K562 (cell line): ENCODE measurements at regions not wholly inside any gene's neighbourhood (a gene's known extent, or its start where the extent isn't known, plus 50 kb on each side); places are given as distances from the start of the nearest gene placed in this dataset.
"Not testable (repeated sequence)": the region's sequence is repeated elsewhere in the genome, so short reads cannot be mapped to it uniquely, and the experiment has no call there.

ENCODE experiments used
- CBFA2T2 ChIP-seq: fragments of 450-650 bp; conservative IDR thresholded peaks from 2 replicates; pipeline ENCODE4 v1.6.1; 2017; ENCODE audit warnings: mild to moderate bottlenecking
- CTCF ChIP-seq, 3 experiments: IDR thresholded peaks in 2 of 3; conservative IDR thresholded peaks in 1 of 3; 2 replicates each; pipeline ENCODE4 v1.5.1; 2011 to 2012; ENCODE audit warnings: low read length in 3 of 3, mild to moderate bottlenecking in 3 of 3, control low read depth in 2 of 3, improper control_type of control experiment in 1 of 3, inconsistent platforms in 1 of 3, low read depth in 1 of 3, mixed read lengths in 1 of 3, moderate library complexity in 1 of 3; ENCODE audit not compliant: insufficient read depth in 2 of 3
- FOSL1 ChIP-seq: fragments of 200-800 bp; sonication (Bioruptor generic); conservative IDR thresholded peaks from 2 replicates; pipeline ENCODE4 v1.6.1; 2016; ENCODE audit warnings: missing genetic modification characterization, missing compliant biosample characterization
- MYC ChIP-seq, 2 experiments: fragments of 250-450 bp in 1 of 2; sonication (Bioruptor Pico) in 1 of 2; IDR thresholded peaks; 2 replicates each; pipeline versions ENCODE4 v1.5.1 to v1.6.1; 2012 to 2021; ENCODE audit warnings: low read depth in 2 of 2, borderline replicate concordance in 1 of 2, improper control_type of control experiment in 1 of 2, low read length in 1 of 2, mild to moderate bottlenecking in 1 of 2, moderate library complexity in 1 of 2
- POLR2A ChIP-seq: fragments of 450-650 bp; conservative IDR thresholded peaks from 2 replicates; pipeline ENCODE4 v1.6.1; 2016
- TAF1 ChIP-seq: IDR thresholded peaks from 2 replicates; pipeline ENCODE4 v1.6.1; 2011; ENCODE audit warnings: mild to moderate bottlenecking, low read length, moderate library complexity; ENCODE audit not compliant: insufficient read depth, control insufficient read depth, severe bottlenecking; ENCODE audit errors: extremely low read depth
- TARDBP ChIP-seq: fragments of 450-650 bp; IDR thresholded peaks from 2 replicates; pipeline ENCODE4 v1.6.1; 2016
- USF1 ChIP-seq: sonication (generic); formaldehyde crosslinking; IDR thresholded peaks from 2 replicates; pipeline ENCODE4 v1.9.0; 2022; ENCODE audit warnings: mild to moderate bottlenecking, missing genetic modification reagents
- ZNF23 ChIP-seq: fragments of 250-450 bp; sonication (Bioruptor Pico); IDR thresholded peaks from 2 replicates; pipeline ENCODE4 v1.4.0; 2020; ENCODE audit warnings: mild to moderate bottlenecking
- ZNF277 ChIP-seq: fragments of 250-450 bp; sonication (Bioruptor Pico); IDR thresholded peaks from 2 replicates; pipeline ENCODE4 v1.8.0; 2022; ENCODE audit warnings: inconsistent platforms, mild to moderate bottlenecking, moderate library complexity, borderline replicate concordance
- ZNF583 ChIP-seq: fragments of 250-450 bp; sonication (Bioruptor Pico); IDR thresholded peaks from 2 replicates; pipeline ENCODE4 v1.4.0; 2020

- TF ChIP-seq CBFA2T2; USF1; CTCF (IDR thresholded peaks at IDR 0.05 in 2 of 3, conservative IDR thresholded peaks at IDR 0.05 in 1 of 3; ENCODE audit: insufficient read depth in 2 of 3, low read depth in 1 of 3, low read length in 3 of 3); MYC (IDR thresholded peaks at IDR 0.05; ENCODE audit: low read depth, low read length); MYC (CRISPR knock-in tag; IDR thresholded peaks at IDR 0.05; ENCODE audit: borderline replicate concordance, low read depth); POLR2A; ZNF277; ZNF23 (CRISPR knock-in tag); TAF1; FOSL1 (tag); ZNF583; TARDBP: not testable (repeated sequence)
These were observed 88.9 kb upstream of the PLGLB2 start for GRCh38 chr2:87658976-87659375.
